ENCODE measurements at regions not wholly inside any gene's neighbourhood (a gene's known extent, or its start where the extent isn't known, plus 50 kb on each side); places are given as distances from the start of the nearest gene placed in this dataset.
"Not testable (repeated sequence)": the region's sequence is repeated elsewhere in the genome, so short reads cannot be mapped to it uniquely, and the experiment has no call there.

GRCh38 chr10:64619102-64619501 lies 1097.9 kb downstream of the REEP3 start:
- Mint-ChIP-seq H3K4me1 (ENCODE audit: low read depth) (no peaks in the 10 kb centered on the region), H3K9me3 (peaks cover 8% of the 10 kb centered on the region), H3K4me3 (no peak overlapping the region)

GRCh38 chr10:64626924-64627323 lies 1105.7 kb downstream of the REEP3 start:
- H3K9me3 Mint-ChIP-seq, result peaks cover 19% of the 10 kb centered on the region
- no peaks in the 10 kb centered on the region for H3K36me3 Mint-ChIP-seq (ENCODE audit: low read depth)
- DNase-seq (ENCODE audit: low spot score), result no peak
- H3K27ac Mint-ChIP-seq, result no peak overlapping the region
- no peaks in the 10 kb centered on the region for H3K27me3 Mint-ChIP-seq (ENCODE audit: low read depth)
- no peaks in the 10 kb centered on the region for H3K4me1 Mint-ChIP-seq (ENCODE audit: low read depth)
- no peak overlapping the region for H3K4me3 Mint-ChIP-seq

More at GRCh38 chr10:64619102-64619501, 1097.9 kb downstream of the REEP3 start:
- Mint-ChIP-seq H3K27me3 (ENCODE audit: low read depth) (no peaks in the 10 kb centered on the region), H3K27ac (no peak overlapping the region), H3K36me3 (ENCODE audit: low read depth) (no peaks in the 10 kb centered on the region)
- no peak for DNase-seq (ENCODE audit: low spot score)

GRCh38 chr10:64630534-64630933 lies 1109.3 kb downstream of the REEP3 start:
- Mint-ChIP-seq H3K9me3 (peaks cover 19% of the 10 kb centered on the region), H3K27me3 (ENCODE audit: low read depth) (no peaks in the 10 kb centered on the region), H3K4me3 (no peak overlapping the region)

GRCh38 chr10:64635906-64636305 lies 1114.7 kb downstream of the REEP3 start:
- H3K36me3 Mint-ChIP-seq (ENCODE audit: low read depth), result no peaks in the 10 kb centered on the region
- H3K27ac Mint-ChIP-seq, result no peak overlapping the region
- no peak overlapping the region for H3K4me3 Mint-ChIP-seq
- DNase-seq (ENCODE audit: low spot score), result no peak
- no peaks in the 10 kb centered on the region for H3K4me1 Mint-ChIP-seq (ENCODE audit: low read depth)
- peaks cover 5% of the 10 kb centered on the region for H3K9me3 Mint-ChIP-seq
- no peaks in the 10 kb centered on the region for H3K27me3 Mint-ChIP-seq (ENCODE audit: low read depth)

More at GRCh38 chr10:64630534-64630933, 1109.3 kb downstream of the REEP3 start:
- no peak overlapping the region for H3K27ac Mint-ChIP-seq
- DNase-seq (ENCODE audit: low spot score), result no peak
- no peaks in the 10 kb centered on the region for H3K4me1 Mint-ChIP-seq (ENCODE audit: low read depth)
- H3K36me3 Mint-ChIP-seq (ENCODE audit: low read depth), result no peaks in the 10 kb centered on the region

- Mint-ChIP-seq H3K36me3 (ENCODE audit: low read depth) (no peaks in the 10 kb centered on the region), H3K4me1 (ENCODE audit: low read depth) (no peaks in the 10 kb centered on the region), H3K4me3 (no peak overlapping the region), H3K27me3 (ENCODE audit: low read depth) (no peaks in the 10 kb centered on the region), H3K27ac (no peak overlapping the region), H3K9me3 (no peaks in the 10 kb centered on the region)
- DNase-seq (ENCODE audit: low spot score), result no peak
Observed at GRCh38 chr10:64636461-64636860, 1115.3 kb downstream of the REEP3 start.

GRCh38 chr10:64637939-64638338 lies 1116.7 kb downstream of the REEP3 start:
- H3K4me1 Mint-ChIP-seq (ENCODE audit: low read depth), result no peaks in the 10 kb centered on the region
- DNase-seq (ENCODE audit: low spot score), result no peak
- no peaks in the 10 kb centered on the region for H3K36me3 Mint-ChIP-seq (ENCODE audit: low read depth)
- no peak overlapping the region for H3K27ac Mint-ChIP-seq
- H3K27me3 Mint-ChIP-seq (ENCODE audit: low read depth), result no peaks in the 10 kb centered on the region
- H3K4me3 Mint-ChIP-seq, result no peak overlapping the region
- H3K9me3 Mint-ChIP-seq, result peaks cover 7% of the 10 kb centered on the region

GRCh38 chr10:64648915-64649314 lies 1127.7 kb downstream of the REEP3 start:
- H3K4me3 Mint-ChIP-seq, result no peak overlapping the region
- no peaks in the 10 kb centered on the region for H3K4me1 Mint-ChIP-seq (ENCODE audit: low read depth)
- H3K27me3 Mint-ChIP-seq (ENCODE audit: low read depth), result no peaks in the 10 kb centered on the region
- peaks cover 15% of the 10 kb centered on the region for H3K9me3 Mint-ChIP-seq
- DNase-seq (ENCODE audit: low spot score), result no peak
- no peaks in the 10 kb centered on the region for H3K36me3 Mint-ChIP-seq (ENCODE audit: low read depth)
- H3K27ac Mint-ChIP-seq, result no peak overlapping the region

- no peak for DNase-seq (ENCODE audit: low spot score)
- Mint-ChIP-seq H3K4me3 (no peak overlapping the region), H3K27me3 (ENCODE audit: low read depth) (no peaks in the 10 kb centered on the region), H3K4me1 (ENCODE audit: low read depth) (no peaks in the 10 kb centered on the region), H3K9me3 (peaks cover 12% of the 10 kb centered on the region), H3K36me3 (ENCODE audit: low read depth) (no peaks in the 10 kb centered on the region), H3K27ac (no peak overlapping the region)
Observed at GRCh38 chr10:64658528-64658927, 1137.3 kb downstream of the REEP3 start.

- no peak for DNase-seq (ENCODE audit: low spot score)
- Mint-ChIP-seq H3K27me3 (ENCODE audit: low read depth) (no peaks in the 10 kb centered on the region), H3K27ac (no peak overlapping the region), H3K4me1 (ENCODE audit: low read depth) (no peaks in the 10 kb centered on the region), H3K36me3 (ENCODE audit: low read depth) (no peaks in the 10 kb centered on the region), H3K4me3 (no peak overlapping the region), H3K9me3 (peaks cover 12% of the 10 kb centered on the region)
Observed at GRCh38 chr10:64659311-64659710, 1138.1 kb downstream of the REEP3 start.

- H3K27me3 Mint-ChIP-seq (ENCODE audit: low read depth), result no peaks in the 10 kb centered on the region
- no peak for DNase-seq (ENCODE audit: low spot score)
- H3K36me3 Mint-ChIP-seq (ENCODE audit: low read depth), result no peaks in the 10 kb centered on the region
- no peak overlapping the region for H3K4me3 Mint-ChIP-seq
- H3K27ac Mint-ChIP-seq, result no peak overlapping the region
- H3K4me1 Mint-ChIP-seq (ENCODE audit: low read depth), result no peaks in the 10 kb centered on the region
- H3K9me3 Mint-ChIP-seq, result peaks cover 22% of the 10 kb centered on the region
Observed at GRCh38 chr10:64682043-64682442, 1160.8 kb downstream of the REEP3 start.

- no peaks in the 10 kb centered on the region for H3K9me3 Mint-ChIP-seq
- DNase-seq (ENCODE audit: low spot score), result no peak
- H3K36me3 Mint-ChIP-seq (ENCODE audit: low read depth), result no peaks in the 10 kb centered on the region
- no peaks in the 10 kb centered on the region for H3K27me3 Mint-ChIP-seq (ENCODE audit: low read depth)
- H3K4me3 Mint-ChIP-seq, result no peak overlapping the region
- H3K27ac Mint-ChIP-seq, result no peak overlapping the region
- H3K4me1 Mint-ChIP-seq (ENCODE audit: low read depth), result no peaks in the 10 kb centered on the region
Observed at GRCh38 chr10:64690194-64690593, 1169.0 kb downstream of the REEP3 start.

GRCh38 chr10:64699244-64699643 lies 1178.0 kb downstream of the REEP3 start:
- Mint-ChIP-seq H3K27ac (no peak overlapping the region), H3K27me3 (ENCODE audit: low read depth) (no peaks in the 10 kb centered on the region), H3K9me3 (peaks cover 18% of the 10 kb centered on the region), H3K4me3 (no peak overlapping the region), H3K36me3 (ENCODE audit: low read depth) (no peaks in the 10 kb centered on the region), H3K4me1 (ENCODE audit: low read depth) (no peaks in the 10 kb centered on the region)
- no peak for DNase-seq (ENCODE audit: low spot score)

- H3K4me3 Mint-ChIP-seq; H3K4me1 Mint-ChIP-seq (ENCODE audit: low read depth); DNase-seq (ENCODE audit: low spot score); H3K27ac Mint-ChIP-seq; H3K27me3 Mint-ChIP-seq (ENCODE audit: low read depth); H3K36me3 Mint-ChIP-seq (ENCODE audit: low read depth): not testable (repeated sequence)
- peaks cover 14% of the 10 kb centered on the region for H3K9me3 Mint-ChIP-seq
Observed at GRCh38 chr10:64702086-64702485, 1180.9 kb downstream of the REEP3 start.

- Mint-ChIP-seq H3K4me3 (no peak overlapping the region), H3K36me3 (ENCODE audit: low read depth) (no peaks in the 10 kb centered on the region), H3K27me3 (ENCODE audit: low read depth) (no peaks in the 10 kb centered on the region), H3K4me1 (ENCODE audit: low read depth) (no peaks in the 10 kb centered on the region), H3K27ac (no peak overlapping the region), H3K9me3 (peaks cover 7% of the 10 kb centered on the region)
- DNase-seq (ENCODE audit: low spot score), result no peak
Observed at GRCh38 chr10:64708884-64709681, 1187.9 kb downstream of the REEP3 start.

- peaks cover 16% of the 10 kb centered on the region for H3K9me3 Mint-ChIP-seq
- H3K27ac Mint-ChIP-seq, result no peak overlapping the region
- H3K4me1 Mint-ChIP-seq (ENCODE audit: low read depth), result no peaks in the 10 kb centered on the region
- no peak for DNase-seq (ENCODE audit: low spot score)
- H3K27me3 Mint-ChIP-seq (ENCODE audit: low read depth), result no peaks in the 10 kb centered on the region
- H3K36me3 Mint-ChIP-seq (ENCODE audit: low read depth), result no peaks in the 10 kb centered on the region
- H3K4me3 Mint-ChIP-seq, result no peak overlapping the region
Observed at GRCh38 chr10:64726466-64726865, 1205.3 kb downstream of the REEP3 start.

Measured in T-helper 2 cell treated with Interferon-gamma antibody and Interleukin-4, amounts not matched to agents 5 μg/mL and 100 μg/mL, for 36 hours (primary cell).